ENCODE measurements at regions not wholly inside any gene's neighbourhood (a gene's known extent, or its start where the extent isn't known, plus 50 kb on each side); places are given as distances from the start of the nearest gene placed in this dataset.
"Not testable (repeated sequence)": the region's sequence is repeated elsewhere in the genome, so short reads cannot be mapped to it uniquely, and the experiment has no call there.

- DNase-seq (ENCODE audit: low read depth), result no peak
Measured at GRCh38 chr6:137655291-137655690, 161.1 kb upstream of the OLIG3 start.

- no peak for DNase-seq (ENCODE audit: low read depth)
Measured at GRCh38 chr6:137656735-137657134, 162.5 kb upstream of the OLIG3 start.

GRCh38 chr6:137657351-137657911, 163.2 kb upstream of the OLIG3 start:
- DNase-seq (ENCODE audit: low read depth), result no peak

- no peak for DNase-seq (ENCODE audit: low read depth)
Measured at GRCh38 chr6:137658287-137658686, 164.1 kb upstream of the OLIG3 start.

GRCh38 chr6:137659871-137660270, 165.7 kb upstream of the OLIG3 start:
- DNase-seq (ENCODE audit: low read depth), result no peak

- DNase-seq (ENCODE audit: low read depth), result no peak
Measured at GRCh38 chr6:137660296-137660731, 166.1 kb upstream of the OLIG3 start.

- DNase-seq (ENCODE audit: low read depth), result no peak
Measured at GRCh38 chr6:137661601-137662000, 167.4 kb upstream of the OLIG3 start.

- DNase-seq (ENCODE audit: low read depth), result no peak
Measured at GRCh38 chr6:137664183-137664582, 170.0 kb upstream of the OLIG3 start.

- no peak for DNase-seq (ENCODE audit: low read depth)
Measured at GRCh38 chr6:137665342-137665934, 171.2 kb upstream of the OLIG3 start.

GRCh38 chr6:137666202-137666774, 172.1 kb upstream of the OLIG3 start:
- DNase-seq (ENCODE audit: low read depth), result no peak

GRCh38 chr6:137673603-137674002, 179.4 kb upstream of the OLIG3 start:
- no peak for DNase-seq (ENCODE audit: low read depth)

- DNase-seq (ENCODE audit: low read depth), result no peak
Measured at GRCh38 chr6:137676888-137677287, 182.7 kb upstream of the OLIG3 start.

- DNase-seq (ENCODE audit: low read depth), result no peak
Measured at GRCh38 chr6:137677709-137678108, 183.5 kb upstream of the OLIG3 start.

- DNase-seq (ENCODE audit: low read depth), result no peak
Measured at GRCh38 chr6:137678451-137678850, 184.3 kb upstream of the OLIG3 start.

GRCh38 chr6:137680705-137681346, 186.2 kb upstream of the TNFAIP3 start:
- no peak for DNase-seq (ENCODE audit: low read depth)

GRCh38 chr6:137681445-137682009, 185.5 kb upstream of the TNFAIP3 start:
- no peak for DNase-seq (ENCODE audit: low read depth)

- DNase-seq (ENCODE audit: low read depth), result not testable (repeated sequence)
Measured at GRCh38 chr6:137682658-137683057, 184.4 kb upstream of the TNFAIP3 start.

GRCh38 chr6:137683916-137684315, 183.1 kb upstream of the TNFAIP3 start:
- DNase-seq (ENCODE audit: low read depth), result no peak

GRCh38 chr6:137685798-137686375, 181.2 kb upstream of the TNFAIP3 start:
- DNase-seq (ENCODE audit: low read depth), result no peak

GRCh38 chr6:137687818-137688217, 179.2 kb upstream of the TNFAIP3 start:
- no peak for DNase-seq (ENCODE audit: low read depth)

GRCh38 chr6:137688230-137688971, 178.7 kb upstream of the TNFAIP3 start:
- no peak for DNase-seq (ENCODE audit: low read depth)

GRCh38 chr6:137689377-137689776, 177.7 kb upstream of the TNFAIP3 start:
- DNase-seq (ENCODE audit: low read depth), result no peak

All from non-pigmented ciliary epithelial cell (primary cell).